Astrocyte of the cerebellum (primary cell): ENCODE measurements at regions not wholly inside any gene's neighbourhood (a gene's known extent, or its start where the extent isn't known, plus 50 kb on each side); places are given as distances from the start of the nearest gene placed in this dataset.

ENCODE experiments used
- DNase-seq: peaks from one replicate; pipeline ENCODE4 v3.0.0-alpha.2; 2011; ENCODE audit warnings: low read depth
- H3K4me3 ChIP-seq: 2 replicates; pipeline ENCODE4 v1.5.1; 2011; ENCODE audit warnings: mild to moderate bottlenecking, low read depth, low read length, moderate library complexity
- CTCF ChIP-seq: IDR thresholded peaks from 2 replicates; pipeline ENCODE4 v1.5.1; 2012; ENCODE audit warnings: low read length, low read depth, moderate library complexity, mild to moderate bottlenecking; ENCODE audit errors: missing control alignments
- in situ Hi-C: cut with HindIII; loops from 2 replicates; pipeline ENCODE4 v1.10.0; 2017; ENCODE audit warnings: low sequenced_read_pairs

GRCh38 chr10:125555743-125556142, 127.2 kb downstream of the TEX36 start:
- DNase-seq: no peak
- in situ Hi-C loops: no loop called here
- no peak for TF ChIP-seq CTCF
- H3K4me3 ChIP-seq: no peak overlapping the region

- in situ Hi-C loops: no loop called here
- no peak for DNase-seq
- H3K4me3 ChIP-seq: no peak overlapping the region
- TF ChIP-seq CTCF: no peak
Observed at GRCh38 chr10:125555267-125555666, 127.7 kb downstream of the TEX36 start.

- no peak for DNase-seq
- no peak for TF ChIP-seq CTCF
- in situ Hi-C loops: no loop called here
- no peak overlapping the region for H3K4me3 ChIP-seq
Observed at GRCh38 chr10:125554753-125555152, 128.2 kb downstream of the TEX36 start.

GRCh38 chr10:125554016-125554703, 128.8 kb downstream of the TEX36 start:
- no peak for TF ChIP-seq CTCF
- no peak overlapping the region for H3K4me3 ChIP-seq
- no peak for DNase-seq
- in situ Hi-C loops: no loop called here

GRCh38 chr10:125553091-125553490, 129.9 kb downstream of the TEX36 start:
- no peak overlapping the region for H3K4me3 ChIP-seq
- DNase-seq: no peak
- TF ChIP-seq CTCF: no peak
- in situ Hi-C loops: no loop called here

- H3K4me3 ChIP-seq: no peak overlapping the region
- in situ Hi-C loops: no loop called here
- DNase-seq: no peak
- TF ChIP-seq CTCF: no peak
Observed at GRCh38 chr10:125551247-125551646, 131.7 kb downstream of the TEX36 start.

- TF ChIP-seq CTCF: no peak
- no peak overlapping the region for H3K4me3 ChIP-seq
- DNase-seq: no peak
- in situ Hi-C loops: no loop called here
Observed at GRCh38 chr10:125550362-125550761, 132.6 kb downstream of the TEX36 start.
